ENCODE measurements at regions not wholly inside any gene's neighbourhood (a gene's known extent, or its start where the extent isn't known, plus 50 kb on each side); places are given as distances from the start of the nearest gene placed in this dataset.

DNA sequence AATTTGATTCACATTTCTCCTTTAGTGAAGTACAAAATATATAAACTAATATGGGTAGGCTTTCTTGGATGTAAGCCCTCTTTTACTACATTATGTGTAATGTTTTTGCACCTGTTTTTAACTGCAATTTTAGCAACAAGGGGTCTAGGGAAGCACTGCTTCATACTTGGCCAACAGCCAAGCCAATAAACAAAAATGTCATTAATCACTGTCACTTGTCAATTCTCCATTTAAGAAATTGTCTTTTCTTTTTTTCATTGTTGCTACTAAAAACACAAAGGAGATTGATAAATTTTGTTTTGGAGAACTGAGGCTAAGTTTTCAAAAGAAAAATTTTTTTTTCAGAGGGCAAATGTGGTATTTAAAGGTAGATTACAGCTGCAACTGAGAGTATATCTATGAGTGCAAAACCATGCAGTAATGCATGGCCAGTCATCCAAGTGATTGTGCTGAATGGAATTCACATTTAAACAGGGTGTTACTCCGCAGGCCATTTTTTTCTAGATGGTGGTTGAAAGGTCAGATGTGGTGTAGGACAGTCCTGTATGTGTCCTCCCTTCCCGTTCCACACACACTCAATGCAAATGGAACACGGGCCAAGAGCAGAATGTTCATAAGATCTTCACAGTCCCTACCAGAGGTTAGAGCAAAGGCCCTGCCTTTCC lies 503.0 kb upstream of the LMO3 start:
- intact Hi-C loops (cut with micrococcal nuclease): no loop called here
- DNase-seq: no peak
- no peaks in the 10 kb centered on the region for H3K4me1 Mint-ChIP-seq
- CTCF ChIA-PET (ENCODE audit: partially characterized antibody): no interaction called here
- no peak overlapping the region for H3K4me3 ChIP-seq (ENCODE audit: low read length in 2 of 2)
- no peak overlapping the region for H3K27ac ChIP-seq (ENCODE audit: low read depth, low read length)
- H3K27me3 ChIP-seq (ENCODE audit: insufficient read depth, low read length): no peaks in the 10 kb centered on the region
- no peaks in the 10 kb centered on the region for H3K9me3 ChIP-seq (ENCODE audit: control insufficient read depth in 1 of 2, low read length in 2 of 2)
- no peaks in the 10 kb centered on the region for H3K36me3 Mint-ChIP-seq
- POLR2A ChIA-PET (ENCODE audit: partially characterized antibody): no interaction called here
- H3K27ac Mint-ChIP-seq: no peak overlapping the region
- no peaks in the 10 kb centered on the region for H3K4me1 ChIP-seq (ENCODE audit: insufficient read depth, low read length)
- H3K4me3 Mint-ChIP-seq: no peak overlapping the region
- no peaks in the 10 kb centered on the region for H3K27me3 Mint-ChIP-seq
- H3K9me3 Mint-ChIP-seq: peaks cover 0 to 15% (median 6%) of the 10 kb centered on the region in 8 donors
- H3K36me3 ChIP-seq (ENCODE audit: insufficient read depth, low read length): no peaks in the 10 kb centered on the region

DNA sequence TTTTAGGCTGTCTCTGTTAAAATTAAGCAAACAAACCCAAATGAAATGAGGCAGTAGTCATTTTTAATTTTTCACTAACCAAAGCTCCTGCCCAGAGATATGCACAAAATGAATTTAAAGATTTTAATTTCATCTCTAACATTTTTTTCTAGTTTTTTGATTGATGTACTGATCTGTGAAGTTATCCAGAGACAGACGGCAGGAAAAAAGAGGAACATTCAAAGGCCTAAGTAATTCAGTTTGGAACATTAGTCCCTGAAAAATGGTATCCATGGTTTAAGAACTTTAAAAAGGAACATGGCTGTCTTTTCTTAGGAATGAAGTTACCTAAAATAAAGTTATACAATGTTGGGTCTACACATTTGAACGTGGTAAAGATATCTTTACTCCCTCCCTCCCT lies 498.8 kb upstream of the LMO3 start:
- ChIA-PET POLR2A (ENCODE audit: partially characterized antibody) (no interaction called here), CTCF (ENCODE audit: partially characterized antibody) (no interaction called here)

DNA sequence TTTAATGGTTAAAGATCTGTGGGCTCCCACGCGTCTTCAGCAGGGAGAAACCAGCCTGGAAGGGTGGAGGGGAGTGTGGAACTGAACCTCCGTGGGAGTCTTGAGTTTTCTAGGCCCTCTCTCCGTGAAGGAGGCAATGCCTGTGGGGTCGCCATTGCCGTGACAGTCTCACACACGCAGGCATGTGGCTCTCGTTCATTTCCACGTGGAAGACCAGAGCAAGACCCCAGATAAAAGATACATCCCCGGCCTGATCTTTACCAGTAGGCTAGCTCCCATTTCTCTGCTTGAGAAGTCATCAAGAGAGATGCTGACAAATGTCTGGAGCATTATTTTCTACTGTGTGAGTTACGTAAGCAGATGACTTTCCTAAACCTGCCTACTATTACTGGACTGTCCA lies 491.7 kb upstream of the LMO3 start:
- ChIA-PET CTCF (ENCODE audit: partially characterized antibody) (no interaction called here), POLR2A (ENCODE audit: partially characterized antibody) (no interaction called here)
- intact Hi-C loops (cut with micrococcal nuclease): no loop called here
- Histone ChIP-seq H3K27ac (ENCODE audit: low read depth, low read length) (no peak overlapping the region), H3K4me1 (ENCODE audit: insufficient read depth, low read length) (no peaks in the 10 kb centered on the region), H3K27me3 (ENCODE audit: insufficient read depth, low read length) (no peaks in the 10 kb centered on the region), H3K9me3 (ENCODE audit: control insufficient read depth in 1 of 2, low read length in 2 of 2) (no peaks in the 10 kb centered on the region), H3K36me3 (ENCODE audit: insufficient read depth, low read length) (no peaks in the 10 kb centered on the region), H3K4me3 (ENCODE audit: low read length in 2 of 2) (no peak overlapping the region)
- no peak for DNase-seq
- H3K4me3 Mint-ChIP-seq: no peak overlapping the region
- H3K36me3 Mint-ChIP-seq: no peaks in the 10 kb centered on the region
- H3K9me3 Mint-ChIP-seq: peaks cover 2 to 36% (median 11%) of the 10 kb centered on the region in 8 donors
- no peak overlapping the region for H3K27ac Mint-ChIP-seq
- no peaks in the 10 kb centered on the region for H3K4me1 Mint-ChIP-seq
- H3K27me3 Mint-ChIP-seq: no peaks in the 10 kb centered on the region

More for the DNA sequence above, 498.8 kb upstream of the LMO3 start:
- Mint-ChIP-seq H3K27me3 (no peaks in the 10 kb centered on the region), H3K27ac (no peak overlapping the region), H3K4me3 (no peak overlapping the region), H3K9me3 (peaks cover 0 to 24% (median 8%) of the 10 kb centered on the region in 8 donors), H3K36me3 (no peaks in the 10 kb centered on the region), H3K4me1 (no peaks in the 10 kb centered on the region)
- Histone ChIP-seq H3K27me3 (ENCODE audit: insufficient read depth, low read length) (no peaks in the 10 kb centered on the region), H3K4me1 (ENCODE audit: insufficient read depth, low read length) (no peaks in the 10 kb centered on the region), H3K27ac (ENCODE audit: low read depth, low read length) (no peak overlapping the region), H3K36me3 (ENCODE audit: insufficient read depth, low read length) (no peaks in the 10 kb centered on the region), H3K4me3 (ENCODE audit: low read length in 2 of 2) (no peak overlapping the region), H3K9me3 (ENCODE audit: control insufficient read depth in 1 of 2, low read length in 2 of 2) (no peaks in the 10 kb centered on the region)
- DNase-seq: no peak
- intact Hi-C loops (cut with micrococcal nuclease): no loop called here

GRCh38 chr12:17084831-17085230 lies 478.9 kb upstream of the LMO3 start:
- Histone ChIP-seq H3K36me3 (ENCODE audit: insufficient read depth, low read length) (no peaks in the 10 kb centered on the region), H3K4me1 (ENCODE audit: insufficient read depth, low read length) (no peaks in the 10 kb centered on the region), H3K4me3 (ENCODE audit: low read length in 2 of 2) (no peak overlapping the region), H3K9me3 (ENCODE audit: control insufficient read depth in 1 of 2, low read length in 2 of 2) (peaks cover 0 to 4% of the 10 kb centered on the region in 2 donors), H3K27me3 (ENCODE audit: insufficient read depth, low read length) (no peaks in the 10 kb centered on the region), H3K27ac (ENCODE audit: low read depth, low read length) (no peak overlapping the region)
- intact Hi-C loops (cut with micrococcal nuclease): no loop called here
- ChIA-PET POLR2A (ENCODE audit: partially characterized antibody) (no interaction called here), CTCF (ENCODE audit: partially characterized antibody) (no interaction called here)
- Mint-ChIP-seq H3K4me1 (no peaks in the 10 kb centered on the region), H3K27ac (no peak overlapping the region), H3K36me3 (no peaks in the 10 kb centered on the region), H3K4me3 (no peak overlapping the region), H3K9me3 (peaks cover 0 to 40% (median 23%) of the 10 kb centered on the region in 8 donors), H3K27me3 (no peaks in the 10 kb centered on the region)
- no peak for DNase-seq

DNA sequence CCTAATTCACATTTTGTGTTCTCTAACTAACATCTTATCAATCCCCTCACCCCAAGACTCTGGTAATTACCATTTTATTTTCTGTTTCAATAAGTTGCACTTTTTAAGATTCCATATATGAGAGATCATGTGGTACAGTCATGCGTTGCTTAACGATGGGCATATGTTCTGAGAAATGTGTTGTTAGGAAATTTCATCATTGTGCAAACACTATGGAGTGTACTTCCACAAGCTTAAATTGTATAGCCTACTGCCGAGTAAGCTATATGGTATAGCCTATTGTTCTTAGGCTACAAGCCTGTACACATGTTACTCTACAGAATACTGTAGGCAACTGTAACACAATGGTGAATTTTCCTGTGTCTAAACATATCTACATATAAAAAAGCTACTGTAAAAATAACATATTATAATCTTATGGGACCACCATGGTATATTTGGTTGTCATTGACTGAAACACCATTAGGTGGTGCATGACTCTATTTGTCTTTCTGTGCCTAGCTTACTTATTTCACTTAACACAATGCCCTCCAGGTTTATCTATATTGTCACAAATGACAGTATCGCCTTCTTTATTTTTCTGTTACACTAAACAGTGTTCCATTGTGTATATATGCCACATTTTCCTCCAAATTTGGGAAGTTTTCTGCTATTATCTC lies 473.4 kb upstream of the LMO3 start:
- H3K36me3 Mint-ChIP-seq: no peaks in the 10 kb centered on the region
- Histone ChIP-seq H3K4me3 (ENCODE audit: low read length in 2 of 2) (no peak overlapping the region), H3K27ac (ENCODE audit: low read depth, low read length) (no peak overlapping the region), H3K4me1 (ENCODE audit: insufficient read depth, low read length) (no peaks in the 10 kb centered on the region), H3K36me3 (ENCODE audit: insufficient read depth, low read length) (no peaks in the 10 kb centered on the region), H3K9me3 (ENCODE audit: control insufficient read depth in 1 of 2, low read length in 2 of 2) (no peaks in the 10 kb centered on the region), H3K27me3 (ENCODE audit: insufficient read depth, low read length) (no peaks in the 10 kb centered on the region)
- no peaks in the 10 kb centered on the region for H3K4me1 Mint-ChIP-seq
- ChIA-PET POLR2A (ENCODE audit: partially characterized antibody) (no interaction called here), CTCF (ENCODE audit: partially characterized antibody) (no interaction called here)
- intact Hi-C loops (cut with micrococcal nuclease): no loop called here
- no peak overlapping the region for H3K27ac Mint-ChIP-seq
- H3K9me3 Mint-ChIP-seq: peaks cover 0 to 17% (median 9%) of the 10 kb centered on the region in 8 donors
- no peaks in the 10 kb centered on the region for H3K27me3 Mint-ChIP-seq
- no peak for DNase-seq
- H3K4me3 Mint-ChIP-seq: no peak overlapping the region

DNA sequence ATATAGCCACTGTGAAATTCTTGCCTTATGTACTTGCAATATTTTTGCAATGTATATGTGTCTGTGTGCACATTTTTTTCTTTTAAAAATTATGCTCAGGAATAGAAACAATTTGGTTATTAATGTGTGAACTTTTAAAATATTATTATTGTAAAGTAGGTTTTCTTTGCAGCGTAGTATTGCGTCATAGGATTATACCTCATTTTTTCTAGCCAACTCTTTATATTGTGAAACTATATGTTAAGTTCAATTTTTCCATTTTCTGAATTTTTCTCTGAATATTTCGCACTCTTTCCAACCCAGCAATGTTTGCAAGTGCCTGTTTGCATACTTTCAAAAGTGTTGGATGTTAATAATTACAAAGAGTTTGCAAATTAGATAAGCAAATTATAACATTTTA lies 471.6 kb upstream of the LMO3 start:
- ChIA-PET CTCF (ENCODE audit: partially characterized antibody) (no interaction called here), POLR2A (ENCODE audit: partially characterized antibody) (no interaction called here)
- H3K9me3 ChIP-seq (ENCODE audit: control insufficient read depth in 1 of 2, low read length in 2 of 2): no peaks in the 10 kb centered on the region
- Mint-ChIP-seq H3K27ac (no peak overlapping the region), H3K9me3 (peaks cover 0 to 21% (median 8%) of the 10 kb centered on the region in 8 donors), H3K4me1 (no peaks in the 10 kb centered on the region), H3K4me3 (no peak overlapping the region), H3K36me3 (no peaks in the 10 kb centered on the region), H3K27me3 (no peaks in the 10 kb centered on the region)
- no peak for DNase-seq
- no peak overlapping the region for H3K4me3 ChIP-seq (ENCODE audit: low read length in 2 of 2)
- intact Hi-C loops (cut with micrococcal nuclease): no loop called here
- H3K36me3 ChIP-seq (ENCODE audit: insufficient read depth, low read length): no peaks in the 10 kb centered on the region
- no peaks in the 10 kb centered on the region for H3K4me1 ChIP-seq (ENCODE audit: insufficient read depth, low read length)
- no peak overlapping the region for H3K27ac ChIP-seq (ENCODE audit: low read depth, low read length)
- H3K27me3 ChIP-seq (ENCODE audit: insufficient read depth, low read length): no peaks in the 10 kb centered on the region

GRCh38 chr12:17076811-17077210 lies 470.8 kb upstream of the LMO3 start:
- CTCF ChIA-PET (ENCODE audit: partially characterized antibody): no interaction called here
- Histone ChIP-seq H3K4me3 (ENCODE audit: low read length in 2 of 2) (no peak overlapping the region), H3K36me3 (ENCODE audit: insufficient read depth, low read length) (no peaks in the 10 kb centered on the region), H3K4me1 (ENCODE audit: insufficient read depth, low read length) (no peaks in the 10 kb centered on the region), H3K27me3 (ENCODE audit: insufficient read depth, low read length) (no peaks in the 10 kb centered on the region), H3K27ac (ENCODE audit: low read depth, low read length) (no peak overlapping the region), H3K9me3 (ENCODE audit: control insufficient read depth in 1 of 2, low read length in 2 of 2) (no peaks in the 10 kb centered on the region)
- H3K9me3 Mint-ChIP-seq: peaks cover 0 to 21% (median 7%) of the 10 kb centered on the region in 8 donors
- H3K27ac Mint-ChIP-seq: no peak overlapping the region
- intact Hi-C loops (cut with micrococcal nuclease): no loop called here
- POLR2A ChIA-PET (ENCODE audit: partially characterized antibody): no interaction called here
- no peak overlapping the region for H3K4me3 Mint-ChIP-seq
- H3K27me3 Mint-ChIP-seq: no peaks in the 10 kb centered on the region
- DNase-seq: no peak
- no peaks in the 10 kb centered on the region for H3K36me3 Mint-ChIP-seq
- H3K4me1 Mint-ChIP-seq: no peaks in the 10 kb centered on the region

Measured in CD4-positive, alpha-beta memory T cell (primary cell).